Natural killer cell (primary cell): ENCODE measurements at regions not wholly inside any gene's neighbourhood (a gene's known extent, or its start where the extent isn't known, plus 50 kb on each side); places are given as distances from the start of the nearest gene placed in this dataset.

Source experiments
- ATAC-seq, 3 donors: fragments of 150-1000 bp in 2 of 3; fragments of 200-7000 bp in 1 of 3; cut with Tn5 transposase; 1 replicate in 1 of 3; 2 replicates in 2 of 3; pipeline ENCODE4 v1.10.0; 2021; ENCODE audit warnings: mild to moderate bottlenecking in 2 of 3, moderate library complexity in 2 of 3
- DNase-seq, 2 donors: peaks; one replicate each; pipeline versions ENCODE4 v3.0.0 to v3.0.0-alpha.2; 2013 to 2021; ENCODE audit warnings: mixed read lengths in 1 of 2
- H3K27ac ChIP-seq: one replicate; pipeline ENCODE4 v1.5.1; 2013; ENCODE audit warnings: mild to moderate bottlenecking, low read length
- H3K27me3 ChIP-seq: one replicate; pipeline ENCODE4 v1.6.1; 2013; ENCODE audit warnings: low read length; ENCODE audit not compliant: control insufficient read depth, insufficient read depth
- H3K36me3 ChIP-seq: one replicate; pipeline ENCODE4 v1.6.1; 2013; ENCODE audit warnings: low read length; ENCODE audit not compliant: control insufficient read depth, insufficient read depth
- H3K4me1 ChIP-seq: one replicate; pipeline ENCODE4 v1.6.1; 2013; ENCODE audit warnings: low read length; ENCODE audit not compliant: control insufficient read depth, insufficient read depth
- H3K4me3 ChIP-seq: one replicate; pipeline ENCODE4 v1.5.1; 2013; ENCODE audit warnings: low read length
- H3K9me3 ChIP-seq: one replicate; pipeline ENCODE4 v1.6.1; 2013; ENCODE audit warnings: low read length; ENCODE audit not compliant: control insufficient read depth, insufficient read depth
- H3K27ac Mint-ChIP-seq, 2 donors: one replicate each; pipeline ENCODE4 v1.8.0; 2022; ENCODE audit warnings: mild to moderate bottlenecking in 2 of 2, mixed read lengths in 2 of 2, moderate library complexity in 1 of 2
- H3K27me3 Mint-ChIP-seq, 2 donors: one replicate each; pipeline ENCODE4 v1.8.0; 2022; ENCODE audit warnings: low read depth in 2 of 2, mixed read lengths in 2 of 2
- H3K36me3 Mint-ChIP-seq: one replicate; pipeline ENCODE4 v1.8.0; 2022; ENCODE audit warnings: mixed read lengths
- H3K4me1 Mint-ChIP-seq, 2 donors: one replicate each; pipeline ENCODE4 v1.8.0; 2022; ENCODE audit warnings: mixed read lengths in 2 of 2
- H3K4me3 Mint-ChIP-seq: one replicate; pipeline ENCODE4 v1.8.0; 2022; ENCODE audit warnings: mild to moderate bottlenecking, moderate library complexity, mixed read lengths
- H3K9me3 Mint-ChIP-seq, 2 donors: one replicate each; pipeline ENCODE4 v1.8.0; 2022; ENCODE audit warnings: mixed read lengths in 2 of 2
- WGBS: methylation state at CpG from one replicate; pipeline ENCODE4 v1.1.7; 2013; ENCODE audit warnings: missing lambda C conversion rate; ENCODE audit not compliant: insufficient coverage; 5-methylcytosine and 5-hydroxymethylcytosine counted together
- intact Hi-C: fragments of 100-400 bp; cut with micrococcal nuclease; formaldehyde crosslinking; loops from one replicate; pipeline ENCODE4 v1.14.2; 2022
- TF ChIP-seq, protein P1 (sequence below): fragments of 200-600 bp; IDR thresholded peaks from one replicate; pipeline ENCODE4 v1.8.0; 2022; ENCODE audit warnings: antibody characterized with exemption

- intact Hi-C loops: no loop called here
- 25% methylated on average over 2 of the region's 2 CpGs for WGBS
Observed at GRCh38 chr7:114217026-114217806, 197.4 kb upstream of the FOXP2 start.

DNA sequence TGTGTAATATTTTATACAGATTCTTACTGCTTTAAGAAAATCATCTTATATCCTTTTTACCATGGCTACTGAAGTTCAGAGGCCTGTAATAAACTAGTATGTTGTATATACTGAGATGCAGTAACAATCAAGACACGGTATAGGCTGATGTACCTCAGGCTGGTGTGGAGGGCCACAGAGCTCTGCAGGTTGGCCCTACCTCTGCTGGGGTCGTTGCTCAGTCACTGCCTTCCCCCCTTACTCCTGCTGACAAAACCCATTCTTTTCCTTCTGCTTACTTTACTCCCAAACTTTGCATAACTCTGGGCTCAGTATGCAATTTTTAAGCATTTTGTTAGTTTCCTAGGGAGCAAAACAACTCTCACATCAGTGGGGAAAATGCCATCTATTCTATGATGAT lies 200.1 kb upstream of the FOXP2 start:
- Histone ChIP-seq H3K27ac (no peak overlapping the region), H3K27me3 (no peaks in the 10 kb centered on the region), H3K4me3 (no peak overlapping the region), H3K4me1 (no peaks in the 10 kb centered on the region), H3K9me3 (peaks cover 4% of the 10 kb centered on the region), H3K36me3 (no peaks in the 10 kb centered on the region)
- no peak for DNase-seq
- Mint-ChIP-seq H3K36me3 (no peaks in the 10 kb centered on the region), H3K4me3 (no peak overlapping the region), H3K4me1 (no peaks in the 10 kb centered on the region), H3K27ac (no peak overlapping the region), H3K9me3 (peaks cover 4% of the 10 kb centered on the region in 2 donors), H3K27me3 (no peaks in the 10 kb centered on the region)
- TF ChIP-seq, protein P1, sequence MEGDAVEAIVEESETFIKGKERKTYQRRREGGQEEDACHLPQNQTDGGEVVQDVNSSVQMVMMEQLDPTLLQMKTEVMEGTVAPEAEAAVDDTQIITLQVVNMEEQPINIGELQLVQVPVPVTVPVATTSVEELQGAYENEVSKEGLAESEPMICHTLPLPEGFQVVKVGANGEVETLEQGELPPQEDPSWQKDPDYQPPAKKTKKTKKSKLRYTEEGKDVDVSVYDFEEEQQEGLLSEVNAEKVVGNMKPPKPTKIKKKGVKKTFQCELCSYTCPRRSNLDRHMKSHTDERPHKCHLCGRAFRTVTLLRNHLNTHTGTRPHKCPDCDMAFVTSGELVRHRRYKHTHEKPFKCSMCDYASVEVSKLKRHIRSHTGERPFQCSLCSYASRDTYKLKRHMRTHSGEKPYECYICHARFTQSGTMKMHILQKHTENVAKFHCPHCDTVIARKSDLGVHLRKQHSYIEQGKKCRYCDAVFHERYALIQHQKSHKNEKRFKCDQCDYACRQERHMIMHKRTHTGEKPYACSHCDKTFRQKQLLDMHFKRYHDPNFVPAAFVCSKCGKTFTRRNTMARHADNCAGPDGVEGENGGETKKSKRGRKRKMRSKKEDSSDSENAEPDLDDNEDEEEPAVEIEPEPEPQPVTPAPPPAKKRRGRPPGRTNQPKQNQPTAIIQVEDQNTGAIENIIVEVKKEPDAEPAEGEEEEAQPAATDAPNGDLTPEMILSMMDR: no peak
- intact Hi-C loops: no loop called here
- no peak for ATAC-seq
- WGBS: 82% methylated on average over 2 of the region's 2 CpGs

More at GRCh38 chr7:114217026-114217806, 197.4 kb upstream of the FOXP2 start:
- Mint-ChIP-seq H3K9me3 (no peaks in the 10 kb centered on the region), H3K36me3 (no peaks in the 10 kb centered on the region), H3K27me3 (no peaks in the 10 kb centered on the region), H3K27ac (no peak overlapping the region), H3K4me3 (no peak overlapping the region), H3K4me1 (no peaks in the 10 kb centered on the region)
- ATAC-seq: no peak
- Histone ChIP-seq H3K4me1 (no peaks in the 10 kb centered on the region), H3K4me3 (no peak overlapping the region), H3K9me3 (no peaks in the 10 kb centered on the region), H3K36me3 (no peaks in the 10 kb centered on the region), H3K27me3 (no peaks in the 10 kb centered on the region), H3K27ac (no peak overlapping the region)
- DNase-seq: no peak
- TF ChIP-seq, protein P1: no peak

GRCh38 chr7:114212721-114213429 lies 201.7 kb upstream of the FOXP2 start:
- TF ChIP-seq, protein P1: no peak
- H3K9me3 Mint-ChIP-seq: peaks cover 8% of the 10 kb centered on the region in 2 donors
- Histone ChIP-seq H3K9me3 (peaks cover 4% of the 10 kb centered on the region), H3K4me1 (no peaks in the 10 kb centered on the region), H3K27me3 (no peaks in the 10 kb centered on the region), H3K27ac (no peak overlapping the region), H3K36me3 (no peaks in the 10 kb centered on the region), H3K4me3 (no peak overlapping the region)
- ATAC-seq (no peak), DNase-seq (no peak)
- H3K4me1 Mint-ChIP-seq: no peaks in the 10 kb centered on the region
- no peak overlapping the region for H3K4me3 Mint-ChIP-seq
- intact Hi-C loops: no loop called here
- WGBS: 82% methylated on average over 1 of the region's 1 CpG
- no peak overlapping the region for H3K27ac Mint-ChIP-seq
- no peaks in the 10 kb centered on the region for H3K36me3 Mint-ChIP-seq
- H3K27me3 Mint-ChIP-seq: no peaks in the 10 kb centered on the region
